Inflammatory macrophage treated with lipopolysaccharide for 4 hours (primary cell): ENCODE measurements at regions not wholly inside any gene's neighbourhood (a gene's known extent, or its start where the extent isn't known, plus 50 kb on each side); places are given as distances from the start of the nearest gene placed in this dataset.
"Not testable (repeated sequence)": the region's sequence is repeated elsewhere in the genome, so short reads cannot be mapped to it uniquely, and the experiment has no call there.

Source experiments
- DNase-seq: peaks from one replicate; pipeline ENCODE4 v3.0.0-alpha.2; 2020

DNA sequence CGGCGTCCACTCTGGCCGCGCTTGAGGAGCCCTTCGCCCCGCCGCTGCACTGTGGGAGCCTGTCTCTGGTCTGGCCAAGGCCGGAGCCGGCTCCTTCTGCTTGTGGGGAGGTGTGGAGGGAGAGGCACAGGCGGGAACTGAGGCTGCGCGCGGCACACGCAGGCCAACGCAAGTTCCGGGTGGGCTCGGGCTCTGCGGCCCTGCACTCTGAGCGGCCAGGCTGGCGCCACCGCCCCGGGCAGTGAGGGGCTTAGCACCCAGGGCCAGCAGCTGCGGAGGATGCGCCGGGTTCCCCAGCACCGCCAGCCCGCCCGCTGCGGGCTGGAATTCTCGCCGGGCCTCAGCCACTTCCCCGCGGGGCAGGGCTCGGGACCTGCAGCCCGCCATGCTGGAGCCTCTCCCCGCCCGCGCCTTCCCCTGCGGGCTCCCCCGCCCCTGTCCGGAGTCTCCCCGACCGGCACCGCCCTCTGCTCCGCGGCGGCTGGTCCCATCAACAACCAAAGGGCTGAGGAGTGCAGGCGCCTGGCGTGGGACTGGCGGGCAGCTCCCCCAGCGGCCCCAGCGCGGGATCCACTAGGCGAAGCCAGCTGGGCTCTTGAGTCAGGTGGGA is 921.2 kb upstream of the FOXG1 start:
- DNase-seq, result no peak

- no peak for DNase-seq
Observed at GRCh38 chr14:27845902-27846301, 920.7 kb upstream of the FOXG1 start.

DNA sequence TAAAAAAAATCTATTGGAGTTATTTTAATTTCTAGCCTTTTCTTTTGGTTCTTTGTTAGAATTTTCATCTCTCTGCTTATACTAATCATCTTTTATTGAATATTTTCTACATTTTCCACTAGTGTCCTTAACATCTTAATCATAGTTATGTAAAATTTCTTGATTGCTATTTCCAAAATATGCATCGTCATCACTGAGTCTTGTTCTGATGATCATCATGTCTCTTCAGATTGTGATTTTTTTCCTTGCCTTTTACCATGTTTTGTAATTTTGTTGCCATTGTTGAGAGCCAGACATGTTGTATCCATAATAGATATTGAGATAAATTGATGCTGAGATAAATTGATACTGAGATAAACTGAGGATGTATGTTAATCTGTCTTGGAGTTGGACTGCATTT is 919.1 kb upstream of the FOXG1 start:
- not testable (repeated sequence) for DNase-seq

DNA sequence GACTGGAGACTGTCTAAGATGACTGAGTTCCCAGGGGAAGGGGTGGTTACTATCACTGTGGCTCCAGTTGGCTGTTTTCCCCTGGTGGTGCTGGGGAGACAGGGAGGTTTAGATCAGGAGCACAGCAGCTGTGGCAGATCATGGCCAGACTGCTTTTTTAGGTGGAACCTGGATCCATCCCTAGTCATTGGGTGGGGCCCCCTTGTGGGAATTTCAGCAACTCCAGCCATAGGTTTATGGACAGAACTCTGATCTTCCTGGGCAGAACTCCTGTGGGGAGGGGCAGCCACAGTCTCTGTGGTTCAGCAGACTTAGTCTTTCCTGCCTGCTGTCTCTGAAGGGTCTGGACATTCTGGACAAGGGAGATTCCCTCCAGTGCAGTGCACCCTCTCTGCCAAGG is 917.4 kb upstream of the FOXG1 start:
- not testable (repeated sequence) for DNase-seq

DNA sequence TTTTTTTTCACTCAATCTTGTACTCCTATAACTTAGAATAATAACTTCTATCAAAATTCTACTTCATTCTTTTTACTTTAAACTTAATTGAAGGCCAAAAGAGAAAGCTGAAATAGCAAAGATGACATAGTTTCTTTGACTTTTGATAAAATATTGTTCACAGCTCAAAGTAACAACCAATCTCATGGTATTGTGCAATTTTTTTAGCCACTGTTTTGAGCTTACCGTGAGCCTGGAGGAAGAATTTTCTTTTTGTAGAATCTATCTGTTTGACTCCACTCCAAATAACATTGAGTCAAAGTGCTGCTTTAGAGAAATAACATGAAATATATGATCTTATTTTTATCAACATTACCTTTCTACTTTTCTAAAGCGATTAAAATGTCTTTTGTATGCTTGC is 903.9 kb upstream of the FOXG1 start:
- no peak for DNase-seq

GRCh38 chr14:27863166-27863565 is 903.4 kb upstream of the FOXG1 start:
- no peak for DNase-seq

- no peak for DNase-seq
Observed at GRCh38 chr14:27881063-27881462, 885.5 kb upstream of the FOXG1 start.

- no peak for DNase-seq
Observed at GRCh38 chr14:27881646-27882045, 884.9 kb upstream of the FOXG1 start.

- DNase-seq, result no peak
Observed at GRCh38 chr14:27886256-27886655, 880.3 kb upstream of the FOXG1 start.

GRCh38 chr14:27890259-27890658 is 876.3 kb upstream of the FOXG1 start:
- DNase-seq, result no peak

DNA sequence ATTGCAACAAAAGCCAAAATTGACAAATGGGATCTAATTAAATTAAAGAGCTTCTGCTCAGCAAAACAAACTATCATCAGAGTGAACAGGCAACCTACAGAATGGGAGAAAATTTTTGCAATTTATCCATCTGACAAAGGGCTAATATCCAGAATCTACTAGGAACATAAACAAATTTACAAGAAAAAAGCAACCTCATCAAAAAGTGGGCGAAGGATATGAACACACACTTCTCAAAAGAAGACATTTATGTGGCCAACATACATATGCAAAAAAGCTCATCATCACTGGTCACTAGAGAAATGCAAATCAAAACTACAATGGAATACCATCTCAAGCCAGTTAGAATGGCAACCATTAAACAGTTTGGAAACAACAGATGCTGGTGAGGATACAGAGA is 858.1 kb upstream of the FOXG1 start:
- DNase-seq, result not testable (repeated sequence)

- no peak for DNase-seq
Observed at GRCh38 chr14:27916326-27916725, 850.3 kb upstream of the FOXG1 start.

- no peak for DNase-seq
Observed at GRCh38 chr14:27917896-27918295, 848.7 kb upstream of the FOXG1 start.

- DNase-seq, result no peak
Observed at GRCh38 chr14:27927519-27927918, 839.1 kb upstream of the FOXG1 start.

DNA sequence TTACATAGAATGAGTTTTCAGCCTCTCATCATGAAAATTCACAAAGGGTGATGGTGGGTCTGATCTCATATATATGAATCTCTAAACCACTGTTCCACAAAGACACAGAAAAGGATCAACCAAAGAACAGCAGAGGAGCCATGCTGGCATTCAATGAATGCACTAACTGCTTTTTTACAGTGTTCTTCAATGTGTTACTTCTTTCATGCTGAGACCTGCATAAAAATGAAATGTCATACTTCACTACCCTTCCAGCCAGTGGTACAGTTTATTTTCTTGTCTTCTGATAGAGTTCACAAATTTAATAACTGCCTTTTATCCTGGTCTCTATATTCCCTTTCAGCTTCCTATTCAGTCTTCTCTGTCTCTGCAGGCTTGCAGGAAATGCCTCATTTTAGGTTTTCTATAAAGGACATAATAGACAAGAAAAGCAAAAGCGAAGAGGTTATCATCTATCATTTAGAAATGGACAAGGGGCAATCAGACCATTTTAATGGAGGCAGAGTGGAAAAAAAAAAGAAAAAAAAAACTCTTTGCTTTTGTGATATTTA is 836.7 kb upstream of the FOXG1 start:
- no peak for DNase-seq

DNA sequence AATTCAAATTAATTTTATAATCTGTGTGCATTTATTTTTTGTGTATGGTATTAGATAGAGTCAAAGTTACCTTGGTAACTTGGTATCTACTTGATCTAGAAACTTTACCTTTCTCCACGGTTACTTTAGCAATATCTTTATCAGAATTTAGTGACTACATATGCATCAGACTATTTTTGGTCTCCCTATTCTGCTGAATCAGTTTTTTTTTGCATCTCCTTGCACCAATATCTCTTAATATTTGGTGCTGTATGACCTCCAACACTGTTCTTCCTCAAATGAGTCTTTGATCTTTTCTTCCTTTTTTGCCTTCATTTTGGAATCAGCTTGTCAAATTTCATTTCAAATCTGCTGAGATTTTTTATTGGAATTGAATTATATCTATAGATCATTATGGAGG is 828.2 kb upstream of the FOXG1 start:
- DNase-seq, result no peak

DNA sequence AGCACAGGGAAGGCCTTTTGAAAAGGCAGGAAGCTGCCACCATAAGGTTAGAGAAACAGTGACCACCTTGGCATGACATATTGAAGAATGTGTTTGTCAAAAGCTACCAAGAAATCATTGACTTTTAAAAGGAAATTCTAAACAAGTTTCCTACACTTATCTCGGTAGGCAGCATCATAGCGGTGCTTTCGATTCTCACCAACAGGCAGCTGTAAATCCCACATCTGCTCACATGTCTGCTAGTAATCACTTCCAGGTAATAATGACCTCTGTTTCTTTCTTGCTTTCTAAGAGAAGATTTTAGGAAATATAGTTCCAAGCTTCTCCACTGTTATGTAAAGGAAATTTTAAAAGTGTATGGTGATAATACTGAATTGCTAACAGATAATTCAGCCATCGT is 821.1 kb upstream of the FOXG1 start:
- no peak for DNase-seq

DNA sequence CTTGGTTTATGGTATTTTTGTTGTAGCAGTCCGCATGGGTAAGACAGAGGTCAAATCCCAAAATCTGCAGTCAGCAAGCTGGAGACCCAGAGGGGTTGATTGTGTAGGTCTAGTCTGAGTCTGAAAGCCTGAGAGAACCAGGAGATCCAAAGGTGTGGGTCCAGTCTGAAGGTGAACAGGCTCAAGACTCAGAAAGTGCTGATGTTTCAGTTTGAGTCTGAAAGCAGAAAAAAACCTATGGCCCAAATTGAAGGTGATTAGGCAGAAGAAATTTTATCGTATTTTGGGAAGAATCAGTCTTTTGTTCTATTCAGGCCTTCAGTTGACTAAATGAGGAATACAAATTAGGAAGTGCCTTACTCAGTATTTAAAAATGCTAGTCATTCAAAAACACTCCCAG is 807.8 kb upstream of the FOXG1 start:
- no peak for DNase-seq

DNA sequence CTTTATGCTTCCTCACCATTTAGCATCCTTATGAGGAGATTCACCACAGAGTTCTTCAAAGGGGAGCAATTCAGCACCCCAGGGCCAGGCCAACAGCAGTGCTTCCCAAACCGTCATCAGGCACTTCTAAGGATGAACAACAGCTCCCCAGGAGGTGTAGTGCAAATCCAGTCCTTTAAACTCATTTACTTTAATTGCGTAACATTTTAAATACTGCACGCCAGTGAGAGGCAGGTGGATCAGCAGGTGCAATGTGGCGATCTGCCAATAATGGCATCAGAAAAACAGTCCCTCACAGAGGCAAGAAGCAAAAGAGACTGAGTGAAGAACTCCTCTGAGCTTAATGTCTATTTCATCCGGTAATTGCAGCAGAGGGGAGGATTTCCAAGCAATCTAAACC is 770.9 kb upstream of the FOXG1 start:
- no peak for DNase-seq

DNA sequence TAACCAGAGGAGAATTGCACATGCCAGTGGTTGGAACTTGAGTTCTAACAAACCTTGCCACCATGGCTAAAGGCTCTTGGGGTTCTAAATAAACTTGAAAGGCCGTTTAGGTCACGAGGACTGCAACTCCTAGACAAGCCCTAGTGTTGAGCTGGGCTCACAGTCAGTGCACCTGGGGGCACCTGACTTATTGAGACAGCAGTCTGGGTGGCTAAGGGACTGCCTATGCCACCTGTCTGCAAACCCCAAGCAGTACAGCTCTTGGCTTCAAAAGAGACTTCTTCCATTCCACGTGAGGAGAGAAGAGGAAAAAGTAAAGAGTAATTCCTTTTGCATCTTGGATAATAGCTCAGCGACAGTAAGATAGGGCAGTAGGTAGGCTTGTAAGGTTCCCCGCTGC is 765.6 kb upstream of the FOXG1 start:
- DNase-seq, result no peak

- DNase-seq, result no peak
Observed at GRCh38 chr14:28012629-28013415, 753.8 kb upstream of the FOXG1 start.

DNA sequence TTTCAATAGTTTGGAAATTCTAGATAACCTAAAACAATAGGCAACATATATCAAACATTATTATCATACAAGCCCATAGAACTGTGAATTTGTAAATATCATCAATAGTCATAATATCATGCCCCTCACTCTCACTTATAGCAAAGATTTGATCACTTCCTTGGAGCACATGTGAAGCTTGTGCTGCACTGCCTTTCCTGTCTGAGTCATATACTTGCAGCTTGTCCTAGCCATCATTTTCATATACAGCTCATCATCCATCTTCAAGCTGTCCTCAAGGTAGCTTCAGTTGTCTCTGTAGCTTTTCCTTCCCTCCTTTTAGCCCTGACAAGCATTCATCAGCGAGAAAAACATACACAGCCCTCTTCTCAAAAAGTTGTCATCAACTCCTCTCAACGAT is 746.5 kb upstream of the FOXG1 start:
- DNase-seq, result no peak

DNA sequence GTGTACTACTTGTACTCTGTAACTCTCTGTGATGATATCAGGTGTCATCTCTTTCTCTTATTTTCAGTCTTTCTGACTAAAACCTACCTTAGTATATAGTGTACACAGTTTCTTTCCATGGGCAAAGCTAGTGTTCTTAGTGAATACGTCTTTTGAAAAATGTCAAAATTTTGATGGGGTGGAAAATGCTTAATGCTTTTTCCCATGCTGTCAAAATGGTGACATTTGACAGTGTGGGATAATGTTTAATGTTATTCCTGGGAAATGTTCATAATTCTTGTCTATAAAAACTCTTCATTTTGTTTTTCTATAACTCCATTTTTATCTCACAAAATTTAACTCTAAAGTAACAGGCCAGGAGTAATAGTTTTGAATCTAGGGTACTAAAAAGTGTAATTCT is 742.7 kb upstream of the FOXG1 start:
- DNase-seq, result no peak

DNA sequence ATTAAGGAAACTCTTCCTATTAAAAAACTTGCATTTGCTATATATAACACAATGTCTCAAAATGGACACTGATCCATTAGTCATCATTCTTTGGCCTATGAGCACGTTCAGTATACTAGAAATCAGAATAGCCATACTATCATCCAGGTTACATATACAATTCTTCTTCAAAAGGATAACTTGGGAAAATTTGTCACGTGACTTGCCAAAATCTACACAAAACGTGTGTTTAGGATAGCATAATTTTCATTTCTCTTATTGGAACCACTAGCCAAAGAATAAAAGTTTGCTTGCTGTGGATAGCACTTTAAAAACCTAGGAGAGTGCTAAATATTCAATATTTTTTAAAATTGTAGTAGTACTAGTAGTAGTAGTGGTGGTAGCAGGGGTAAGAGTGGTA is 714.3 kb upstream of the FOXG1 start:
- no peak for DNase-seq

DNA sequence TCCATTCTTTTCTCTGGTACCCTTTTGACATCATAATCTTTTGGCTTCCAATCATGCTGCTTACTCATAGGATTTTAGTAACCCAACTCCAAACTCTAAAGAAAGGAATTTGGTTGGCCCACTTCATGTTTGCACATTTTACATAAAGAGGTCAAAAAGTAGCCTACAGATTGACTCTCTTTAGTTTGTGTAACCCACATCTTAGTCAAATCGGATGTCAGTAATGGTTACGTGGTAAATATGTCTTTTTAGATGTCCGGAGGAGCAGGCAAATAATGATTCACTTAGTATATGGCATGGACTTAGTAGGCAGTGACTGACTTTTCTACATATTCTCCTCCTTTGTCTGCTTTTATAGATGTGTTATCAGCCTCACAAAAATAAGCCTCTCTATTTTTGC is 711.6 kb upstream of the FOXG1 start:
- DNase-seq, result no peak
